HG03103 (cell line): ENCODE measurements at regions not wholly inside any gene's neighbourhood (a gene's known extent, or its start where the extent isn't known, plus 50 kb on each side); places are given as distances from the start of the nearest gene placed in this dataset.

Experiments used
- ATAC-seq: cut with Tn5 transposase; IDR thresholded peaks from one replicate; pipeline ENCODE4 v1.9.1; 2021; ENCODE audit warnings: low read depth; ENCODE audit not compliant: unreplicated experiment

DNA sequence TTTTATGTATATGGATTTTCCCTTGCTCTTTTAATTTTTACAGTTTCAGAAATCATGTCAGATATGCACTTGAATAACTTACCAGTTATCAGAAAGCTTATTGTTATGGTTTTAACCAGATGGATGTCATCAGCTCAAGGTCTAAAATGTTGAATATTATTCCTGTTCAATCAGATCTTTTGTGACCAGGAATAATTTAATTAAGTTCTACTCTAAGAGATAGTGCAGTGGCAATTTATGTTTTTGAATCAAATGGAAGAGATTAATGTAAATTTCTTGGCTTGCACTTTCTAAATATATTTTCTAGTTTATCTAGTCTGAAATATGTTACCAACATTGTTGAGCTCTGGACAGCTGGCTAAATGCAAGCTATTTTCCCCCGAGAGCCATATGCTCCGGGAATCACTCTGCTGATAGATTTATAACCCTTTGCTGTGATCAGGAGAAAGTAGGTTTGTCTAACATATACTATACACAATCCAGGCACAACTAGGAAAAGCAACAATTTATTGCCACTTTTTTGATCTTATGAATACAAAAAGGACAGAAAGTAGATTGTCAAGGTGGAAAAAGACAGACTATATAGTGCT is 76.8 kb upstream of the CD96 start:
- no peak for ATAC-seq

DNA sequence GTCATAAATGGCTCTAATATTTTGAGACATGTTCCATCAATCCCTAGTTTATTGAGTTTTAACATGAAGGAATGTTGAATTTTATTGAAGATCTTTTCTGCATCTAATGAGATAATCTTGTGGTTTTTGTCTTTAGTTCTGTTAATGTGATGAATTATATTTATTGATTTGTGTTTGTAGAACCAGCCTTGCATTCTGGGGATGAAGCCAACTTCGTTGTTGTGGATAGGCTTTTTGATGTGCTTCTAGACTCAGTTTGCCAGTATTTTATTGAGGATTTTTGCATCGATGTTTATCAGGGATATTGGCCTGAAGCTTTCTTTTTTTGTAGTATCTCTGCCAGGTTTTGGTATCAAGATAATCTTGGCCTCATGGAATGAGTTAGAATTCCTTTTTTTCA is 72.0 kb upstream of the CD96 start:
- no peak for ATAC-seq

DNA sequence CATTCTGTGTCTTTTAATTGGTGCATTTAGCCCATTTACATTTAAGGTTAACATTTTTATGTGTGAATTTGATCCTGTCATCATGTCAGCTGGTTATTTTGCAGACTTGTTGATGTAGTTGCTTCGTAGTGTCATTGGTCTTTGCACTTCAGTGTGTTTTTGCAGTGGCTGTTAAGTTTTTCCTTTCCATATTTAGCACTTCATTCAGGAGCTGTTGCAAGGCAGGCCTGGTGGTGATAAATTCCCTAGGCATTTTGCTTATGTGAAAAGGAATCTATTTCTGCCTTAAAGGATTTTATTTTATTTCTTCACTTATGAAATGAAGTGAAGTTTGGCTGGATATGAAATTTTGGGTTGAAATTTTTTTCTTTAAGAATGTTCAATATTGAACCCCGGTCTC is 70.2 kb upstream of the CD96 start:
- no peak for ATAC-seq

DNA sequence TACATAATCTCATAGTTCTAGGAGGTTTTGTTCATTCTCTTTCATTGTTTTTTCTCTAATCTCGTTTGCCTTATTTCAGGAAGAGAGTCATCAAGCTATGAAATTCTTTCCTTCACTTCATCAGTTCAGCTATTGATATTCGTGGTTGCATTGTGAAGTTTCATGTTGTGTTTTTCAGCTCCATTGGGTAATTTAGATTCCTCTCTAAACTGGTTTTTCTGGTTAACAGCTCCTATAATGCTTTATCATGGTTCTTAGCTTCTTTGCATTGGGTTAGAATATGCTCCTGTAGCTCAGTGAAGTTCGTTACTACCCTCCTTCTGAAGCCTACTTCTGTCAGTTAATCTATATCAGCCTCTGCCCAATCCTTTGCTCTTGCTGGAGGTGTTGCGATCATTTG is 69.4 kb upstream of the CD96 start:
- no peak for ATAC-seq

DNA sequence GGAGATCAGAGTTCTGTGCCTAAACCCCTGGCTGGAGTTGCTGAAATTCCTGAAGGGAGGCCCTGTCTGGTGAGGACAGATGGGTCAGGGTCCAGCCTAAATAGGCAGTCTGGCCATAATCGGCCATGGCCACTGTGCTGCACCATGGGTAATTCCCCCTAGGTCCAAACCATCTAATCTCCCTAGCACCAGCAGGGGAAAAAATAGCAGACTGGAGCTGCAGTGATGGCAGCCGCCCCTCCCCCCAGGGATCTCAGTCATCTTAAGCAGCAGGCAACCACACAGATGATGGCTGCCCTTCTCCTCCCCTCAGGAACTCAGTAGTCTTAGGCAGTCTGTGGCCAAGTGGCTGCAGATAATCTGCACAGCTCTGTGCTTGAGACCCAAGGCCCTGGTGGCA is 68.4 kb upstream of the CD96 start:
- ATAC-seq: no peak

DNA sequence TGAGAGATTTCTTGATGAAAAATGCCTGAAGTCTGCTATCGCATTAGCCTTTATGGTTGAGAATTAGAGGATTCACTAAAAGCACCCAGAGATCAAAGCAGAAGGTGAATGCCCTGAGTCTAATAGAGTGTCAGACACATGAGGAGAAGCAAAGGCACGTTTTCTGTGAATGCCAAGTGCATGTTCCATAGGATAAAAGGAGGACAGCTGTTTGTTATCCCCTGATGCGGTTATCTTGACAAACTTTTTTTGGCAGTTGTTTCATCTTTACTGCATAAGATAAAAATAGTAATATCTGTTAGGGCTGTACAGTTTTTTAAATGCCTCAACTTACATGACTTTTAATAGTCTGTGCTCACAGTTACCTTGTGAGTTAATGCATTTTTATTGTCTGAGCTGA is 65.3 kb upstream of the CD96 start:
- ATAC-seq: no peak

DNA sequence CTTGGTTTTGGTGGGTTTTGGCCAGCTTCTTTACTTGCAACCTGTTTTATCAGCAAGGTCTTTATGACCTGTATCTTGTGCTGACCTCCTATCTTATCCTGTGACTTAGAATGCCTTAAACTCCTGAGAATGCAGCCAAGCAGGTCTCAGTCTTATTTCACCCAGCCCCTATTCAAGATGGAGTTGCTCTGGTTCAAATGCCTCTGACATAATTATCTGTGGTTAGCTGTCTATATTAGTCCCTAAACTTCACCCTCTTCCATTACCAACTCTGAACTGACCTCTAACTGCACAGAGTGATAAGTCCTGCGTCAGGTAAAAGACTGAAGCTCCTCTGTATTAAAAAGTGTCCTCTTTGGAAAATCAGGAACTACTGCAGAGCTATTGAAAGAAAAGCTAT is 61.9 kb upstream of the CD96 start:
- no peak for ATAC-seq

DNA sequence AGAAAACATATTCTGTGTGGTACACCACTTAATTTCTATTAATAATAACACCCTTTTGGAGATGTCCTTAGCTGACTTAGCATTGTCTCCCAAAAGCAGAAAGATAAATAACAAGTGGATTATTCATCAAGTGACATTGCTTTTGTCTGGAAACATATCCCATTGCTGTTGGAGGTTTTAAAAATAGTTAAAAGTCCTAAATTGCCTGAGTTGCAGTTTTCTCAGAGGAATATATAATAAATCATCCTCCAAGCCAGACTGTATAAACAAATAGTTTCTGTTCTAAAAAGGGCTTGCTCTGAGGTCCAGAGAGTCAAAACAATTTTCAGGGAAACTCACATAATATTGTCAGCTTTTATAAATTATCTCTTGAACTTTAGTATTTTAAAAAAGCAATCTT is 60.4 kb upstream of the CD96 start:
- ATAC-seq: no peak

DNA sequence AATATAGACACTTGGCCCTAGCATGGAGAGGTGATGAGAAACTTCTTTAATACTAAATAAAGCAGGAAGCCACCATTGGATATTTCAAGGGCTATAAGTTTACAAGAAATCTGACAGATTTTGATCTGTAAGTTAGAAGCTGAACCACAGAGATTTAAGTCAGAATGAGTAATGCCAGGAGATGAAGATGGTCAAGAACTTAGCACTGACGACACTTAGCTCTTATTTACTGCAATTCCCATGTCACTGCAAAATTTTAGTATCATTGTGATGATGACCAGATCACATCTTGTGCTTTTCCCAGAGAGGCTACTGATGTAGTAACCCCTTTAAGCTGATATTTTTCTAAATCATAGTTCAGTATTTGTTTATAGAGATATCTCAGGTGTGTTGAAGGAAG is 59.4 kb upstream of the CD96 start:
- no peak for ATAC-seq

DNA sequence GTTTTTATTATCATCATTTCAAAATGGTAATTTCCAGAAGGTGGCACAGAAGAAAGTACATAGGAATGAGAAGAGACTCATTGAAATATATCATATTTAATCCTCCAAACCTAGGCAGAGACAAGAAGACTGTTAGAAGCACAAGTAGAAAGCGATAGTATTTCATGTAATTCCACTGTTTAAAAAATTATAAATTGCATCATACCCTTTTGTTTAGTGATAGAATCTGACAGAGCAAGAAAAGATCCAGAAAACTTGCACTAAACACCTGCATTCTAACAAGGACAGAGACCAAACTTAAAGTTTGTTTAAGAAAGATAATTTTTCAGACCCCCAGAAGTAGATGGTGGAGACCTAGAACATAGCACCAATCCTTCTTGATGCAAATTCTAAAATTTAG is 56.9 kb upstream of the CD96 start:
- ATAC-seq: no peak
